Stimulated activated CD4-positive, alpha-beta T cell treated with anti-CD3 and anti-CD28 coated beads, Interleukin-1b, Interleukin-23, amount 100 ng/mL, for 24 hours (primary cell): ENCODE measurements at regions not wholly inside any gene's neighbourhood (a gene's known extent, or its start where the extent isn't known, plus 50 kb on each side); places are given as distances from the start of the nearest gene placed in this dataset.

Experiments used
- DNase-seq, 4 experiments: peaks; one replicate each; pipeline ENCODE4 v3.0.0-alpha.2; 2020; ENCODE audit warnings: low read depth in 4 of 4, low spot score in 1 of 4

DNA sequence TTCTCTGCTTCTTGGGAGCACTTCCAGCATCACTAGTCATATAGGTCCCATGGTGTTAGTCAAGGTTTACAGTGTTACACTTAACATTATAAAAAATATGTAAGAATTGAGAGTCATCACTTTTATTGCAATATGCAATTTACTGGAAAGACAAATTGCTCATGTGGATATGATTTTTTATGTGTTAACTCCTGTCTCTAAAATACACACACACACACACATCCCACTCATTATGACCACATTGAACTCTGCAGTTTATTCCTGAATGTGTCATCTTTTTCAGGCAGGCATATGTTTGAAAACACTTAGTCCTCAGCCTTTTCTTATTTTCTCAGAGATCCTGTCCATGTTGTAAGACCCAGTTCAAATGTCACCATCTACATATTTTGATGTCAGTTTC is 148.5 kb upstream of the MRPS30 start:
- no peak for DNase-seq

DNA sequence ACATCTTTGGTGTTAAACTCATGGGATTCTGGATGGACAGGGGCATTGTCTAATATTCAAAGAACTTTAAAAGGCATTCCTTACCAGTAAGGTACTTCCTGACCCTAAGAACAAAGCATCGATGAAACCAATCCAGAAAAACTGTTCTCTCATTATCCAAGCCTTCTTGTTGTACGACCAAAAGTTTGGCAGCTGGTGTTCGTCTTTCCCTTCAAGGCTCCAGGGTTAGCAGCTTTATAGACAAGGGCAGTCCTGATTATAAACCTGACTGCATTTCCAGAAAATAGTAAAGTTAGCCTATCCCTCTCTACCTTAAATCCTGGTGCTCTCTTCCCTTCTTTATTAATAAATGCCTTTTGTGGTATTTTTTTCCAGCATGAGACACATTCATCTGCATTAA is 149.4 kb upstream of the MRPS30 start:
- no peak for DNase-seq

DNA sequence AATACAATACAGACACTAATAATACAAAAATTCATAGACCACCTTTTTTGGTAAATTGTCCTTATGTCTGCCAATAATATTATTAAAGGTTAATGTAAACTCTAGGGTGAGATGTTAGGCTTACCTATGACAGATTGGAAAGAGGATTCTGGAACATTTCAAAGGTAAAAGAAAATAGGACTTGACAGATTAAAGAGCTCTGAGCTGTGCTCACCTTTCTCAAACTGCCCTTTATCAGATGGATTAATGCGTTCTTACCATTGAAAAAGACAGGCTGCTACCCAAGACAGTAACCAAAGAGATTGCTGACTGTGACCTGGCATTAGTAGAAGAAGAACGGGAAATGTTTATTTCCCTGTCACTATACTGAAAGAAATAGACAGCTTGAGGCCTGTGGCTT is 156.1 kb upstream of the MRPS30 start:
- no peak for DNase-seq

GRCh38 chr5:44646016-44646415 is 162.7 kb upstream of the MRPS30 start:
- DNase-seq, result no peak

- DNase-seq, result no peak
These were observed 163.2 kb upstream of the MRPS30 start for GRCh38 chr5:44645502-44645901.

DNA sequence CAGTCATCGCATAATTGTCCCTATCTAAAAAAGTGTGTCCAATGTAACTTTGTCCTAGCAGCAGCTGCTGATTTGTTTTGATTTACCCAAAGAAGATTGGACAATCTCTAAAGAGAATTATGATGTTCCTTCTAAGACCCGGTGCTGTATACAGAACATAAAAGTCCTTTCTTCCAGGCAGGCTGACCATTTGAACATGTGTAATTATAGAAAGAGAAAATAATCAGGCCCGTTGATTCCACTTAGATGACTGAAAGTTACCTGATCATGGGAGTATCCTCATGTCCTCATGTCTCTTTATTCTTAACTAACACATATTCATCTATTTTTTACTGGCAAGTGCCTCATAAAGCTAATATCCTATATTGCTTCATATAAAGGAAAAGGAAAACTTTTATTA is 164.1 kb upstream of the MRPS30 start:
- no peak for DNase-seq

GRCh38 chr5:44641820-44642219 is 166.9 kb upstream of the MRPS30 start:
- DNase-seq, result no peak

DNA sequence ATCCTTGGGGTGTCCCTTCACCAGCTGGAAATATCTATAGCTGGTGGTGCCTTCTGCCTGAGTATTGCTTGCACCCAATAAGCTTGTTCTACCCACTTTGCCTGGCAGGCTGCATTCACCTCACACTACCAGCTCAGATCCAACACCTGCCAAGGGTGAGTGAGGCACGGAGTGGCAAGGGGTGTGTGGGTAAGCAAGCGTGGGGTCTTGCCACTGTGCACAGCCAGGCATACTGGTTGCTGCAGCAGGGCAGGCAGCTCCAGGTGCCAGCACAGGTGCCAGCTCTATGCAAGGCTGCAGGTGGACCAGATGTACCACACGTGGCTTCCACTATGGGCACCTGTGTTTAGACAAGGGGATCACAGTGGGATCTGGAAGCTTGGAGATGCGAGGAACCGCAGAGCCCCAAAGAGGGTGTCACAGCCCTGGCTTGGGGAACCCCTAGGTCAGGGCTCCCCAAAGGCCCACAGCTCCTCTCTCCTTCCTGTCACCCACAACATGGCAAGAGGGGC is 167.7 kb upstream of the MRPS30 start:
- DNase-seq, result no peak

GRCh38 chr5:44637916-44638869 is 170.6 kb upstream of the MRPS30 start:
- no peak for DNase-seq

- no peak for DNase-seq
These were observed 176.4 kb upstream of the MRPS30 start for GRCh38 chr5:44632344-44632743.

- DNase-seq, result no peak
These were observed 181.9 kb upstream of the MRPS30 start for GRCh38 chr5:44626846-44627245.

GRCh38 chr5:44622331-44622730 is 186.4 kb upstream of the MRPS30 start:
- DNase-seq, result no peak

DNA sequence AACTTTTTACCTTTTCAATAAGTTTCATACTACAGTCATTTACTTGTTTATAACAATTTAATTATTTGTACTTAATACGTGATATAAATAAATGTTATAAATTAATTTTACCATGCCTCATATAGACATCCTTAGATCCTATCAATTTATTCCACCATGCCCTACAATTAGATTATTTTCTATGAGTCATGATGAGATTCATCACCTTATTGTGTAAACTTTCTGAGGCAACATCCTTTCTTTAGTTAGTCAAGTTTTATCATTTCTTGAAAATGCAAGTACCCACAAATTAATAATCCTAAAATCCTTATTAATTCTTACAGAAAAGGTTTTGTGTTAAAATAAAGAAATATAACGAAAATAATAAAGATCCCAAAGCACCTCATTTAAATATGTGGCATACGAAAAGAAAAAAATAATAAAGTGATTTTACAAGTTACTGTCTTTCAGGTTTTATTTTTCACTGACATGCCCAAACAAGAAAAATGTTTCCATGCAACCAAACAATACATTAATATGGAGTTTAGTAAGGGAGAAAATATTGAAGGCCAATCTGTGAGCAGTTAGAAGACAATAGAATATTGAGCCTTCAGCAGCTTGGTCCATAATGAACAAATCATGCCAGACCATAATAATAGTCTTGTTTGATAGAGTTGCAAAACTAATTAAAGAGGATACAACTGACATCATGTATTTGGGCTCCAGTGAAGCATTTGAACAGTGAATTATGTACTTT is 188.7 kb upstream of the MRPS30 start:
- no peak for DNase-seq

GRCh38 chr5:44614845-44615244 is 193.9 kb upstream of the MRPS30 start:
- DNase-seq, result no peak

DNA sequence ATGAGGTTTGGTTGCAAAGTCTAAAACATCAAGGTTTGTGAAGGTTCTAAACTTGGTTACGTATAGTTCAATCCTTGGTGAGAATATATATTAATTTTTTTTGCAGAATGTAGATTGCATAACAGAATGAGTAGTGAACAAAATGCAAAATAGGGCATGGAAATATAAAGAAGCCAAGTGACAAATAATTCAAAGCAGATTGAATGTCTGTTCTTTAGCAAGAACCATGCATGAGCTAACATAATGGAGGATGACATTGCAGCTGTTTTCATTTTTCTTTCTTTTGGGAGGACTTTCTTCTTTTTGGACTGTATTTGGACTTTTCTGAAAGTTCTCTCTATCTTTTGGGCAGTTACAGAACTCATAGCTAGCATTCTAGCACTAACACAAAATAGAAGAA is 194.8 kb upstream of the MRPS30 start:
- no peak for DNase-seq

GRCh38 chr5:44605926-44606325 is 202.8 kb upstream of the MRPS30 start:
- no peak for DNase-seq

GRCh38 chr5:44603496-44604272 is 205.1 kb upstream of the MRPS30 start:
- DNase-seq, result no peak

DNA sequence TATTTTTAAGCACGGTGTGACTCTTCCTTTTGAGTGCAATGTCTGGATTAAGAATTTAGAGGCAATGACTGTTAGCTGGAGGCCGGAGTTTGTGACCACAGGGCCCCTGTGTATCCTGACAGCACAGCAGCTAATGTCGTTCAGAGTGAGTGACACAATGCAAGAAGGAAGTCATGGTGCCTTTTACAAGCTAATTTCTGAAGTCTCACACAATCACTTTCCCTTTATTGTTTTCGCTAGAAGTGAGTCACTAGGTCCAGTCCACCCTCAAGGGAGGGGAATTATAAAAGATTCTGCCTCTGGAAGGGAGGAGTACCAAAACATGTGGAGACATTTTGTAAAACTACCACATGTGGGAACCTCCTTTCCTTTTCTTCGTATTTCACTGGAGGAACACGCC is 185.5 kb upstream of the FGF10 start:
- DNase-seq, result no peak

GRCh38 chr5:44568519-44568918 is 179.3 kb upstream of the FGF10 start:
- DNase-seq, result no peak

GRCh38 chr5:44565902-44566301 is 176.7 kb upstream of the FGF10 start:
- no peak for DNase-seq

DNA sequence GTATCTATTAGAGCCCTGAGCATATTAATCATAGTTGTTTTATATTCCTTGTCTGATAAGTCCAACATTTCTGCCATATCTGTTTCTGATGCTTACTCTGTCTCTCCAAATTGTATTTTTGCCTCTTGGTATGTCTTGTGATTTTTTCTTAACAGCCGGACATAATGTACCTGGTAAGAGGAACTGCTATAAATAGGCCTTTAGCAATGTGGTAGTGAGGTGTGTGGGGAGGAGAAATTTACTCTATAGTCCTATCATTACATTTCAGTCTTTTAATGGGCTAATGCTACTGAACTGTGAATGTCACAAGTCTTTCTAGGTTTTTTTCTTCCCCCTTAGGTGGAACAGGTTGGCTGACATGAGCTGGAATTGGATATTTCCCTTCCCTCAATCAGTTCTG is 176.1 kb upstream of the FGF10 start:
- no peak for DNase-seq
